ENCODE measurements at regions not wholly inside any gene's neighbourhood (a gene's known extent, or its start where the extent isn't known, plus 50 kb on each side); places are given as distances from the start of the nearest gene placed in this dataset.
"Not testable (repeated sequence)": the region's sequence is repeated elsewhere in the genome, so short reads cannot be mapped to it uniquely, and the experiment has no call there.

GRCh38 chr1:208347191-208347590 lies 103.0 kb upstream of the PLXNA2 start:
- DNase-seq (ENCODE audit: low spot score) = no peak

- DNase-seq (ENCODE audit: low spot score) = no peak
Observed at GRCh38 chr1:208349694-208350330, 105.6 kb upstream of the PLXNA2 start.

- no peak for DNase-seq (ENCODE audit: low spot score)
Observed at GRCh38 chr1:208350815-208351214, 106.6 kb upstream of the PLXNA2 start.

- DNase-seq (ENCODE audit: low spot score) = no peak
Observed at GRCh38 chr1:208351838-208352237, 107.7 kb upstream of the PLXNA2 start.

GRCh38 chr1:208353797-208354196 lies 109.6 kb upstream of the PLXNA2 start:
- DNase-seq (ENCODE audit: low spot score) = not testable (repeated sequence)

GRCh38 chr1:208357644-208358507 lies 113.7 kb upstream of the PLXNA2 start:
- no peak for DNase-seq (ENCODE audit: low spot score)

GRCh38 chr1:208358651-208359050 lies 114.5 kb upstream of the PLXNA2 start:
- DNase-seq (ENCODE audit: low spot score) = no peak

GRCh38 chr1:208362011-208362410 lies 117.8 kb upstream of the PLXNA2 start:
- no peak for DNase-seq (ENCODE audit: low spot score)

GRCh38 chr1:208366559-208366958 lies 122.4 kb upstream of the PLXNA2 start:
- no peak for DNase-seq (ENCODE audit: low spot score)

GRCh38 chr1:208369045-208369444 lies 124.9 kb upstream of the PLXNA2 start:
- DNase-seq (ENCODE audit: low spot score) = no peak

- DNase-seq (ENCODE audit: low spot score) = no peak
Observed at GRCh38 chr1:208369658-208370057, 125.5 kb upstream of the PLXNA2 start.

GRCh38 chr1:208374391-208374941 lies 130.3 kb upstream of the PLXNA2 start:
- no peak for DNase-seq (ENCODE audit: low spot score)

- no peak for DNase-seq (ENCODE audit: low spot score)
Observed at GRCh38 chr1:208381481-208381880, 137.3 kb upstream of the PLXNA2 start.

GRCh38 chr1:208387908-208388811 lies 144.0 kb upstream of the PLXNA2 start:
- DNase-seq (ENCODE audit: low spot score) = no peak

GRCh38 chr1:208393416-208393815 lies 149.2 kb upstream of the PLXNA2 start:
- no peak for DNase-seq (ENCODE audit: low spot score)

- DNase-seq (ENCODE audit: low spot score) = no peak
Observed at GRCh38 chr1:208393826-208394225, 149.6 kb upstream of the PLXNA2 start.

GRCh38 chr1:208397286-208397685 lies 153.1 kb upstream of the PLXNA2 start:
- DNase-seq (ENCODE audit: low spot score) = no peak

GRCh38 chr1:208405014-208405413 lies 160.8 kb upstream of the PLXNA2 start:
- no peak for DNase-seq (ENCODE audit: low spot score)

- DNase-seq (ENCODE audit: low spot score) = no peak
Observed at GRCh38 chr1:208409176-208409575, 165.0 kb upstream of the PLXNA2 start.

GRCh38 chr1:208410409-208410808 lies 166.2 kb upstream of the PLXNA2 start:
- no peak for DNase-seq (ENCODE audit: low spot score)

- DNase-seq (ENCODE audit: low spot score) = no peak
Observed at GRCh38 chr1:208413006-208413405, 168.8 kb upstream of the PLXNA2 start.

GRCh38 chr1:208418667-208419066 lies 174.5 kb upstream of the PLXNA2 start:
- no peak for DNase-seq (ENCODE audit: low spot score)
